ENCODE measurements at regions not wholly inside any gene's neighbourhood (a gene's known extent, or its start where the extent isn't known, plus 50 kb on each side); places are given as distances from the start of the nearest gene placed in this dataset.

DNA sequence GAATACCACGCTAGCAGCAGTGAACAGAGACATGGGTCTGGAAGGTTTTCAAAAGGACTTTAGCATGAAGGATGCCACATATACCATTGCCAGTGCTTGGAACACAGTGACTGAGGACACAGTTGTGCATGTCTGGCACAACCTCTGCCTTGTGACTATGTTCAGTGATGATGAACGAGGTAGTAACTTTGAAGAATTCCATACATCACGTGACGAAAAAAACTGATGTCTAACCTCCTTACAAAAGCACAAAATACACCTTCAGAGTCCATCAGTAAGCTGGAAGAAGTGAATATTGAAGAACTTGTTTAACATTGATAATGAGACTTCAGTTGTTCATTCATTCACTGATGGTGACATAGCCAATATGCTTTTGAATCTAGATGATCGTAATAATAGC lies 594.8 kb upstream of the GRM7 start:
- no peak overlapping the region for H3K4me3 ChIP-seq (ENCODE audit: low read length)
- no peak for DNase-seq (ENCODE audit: low read depth)
- TF ChIP-seq, protein P1, sequence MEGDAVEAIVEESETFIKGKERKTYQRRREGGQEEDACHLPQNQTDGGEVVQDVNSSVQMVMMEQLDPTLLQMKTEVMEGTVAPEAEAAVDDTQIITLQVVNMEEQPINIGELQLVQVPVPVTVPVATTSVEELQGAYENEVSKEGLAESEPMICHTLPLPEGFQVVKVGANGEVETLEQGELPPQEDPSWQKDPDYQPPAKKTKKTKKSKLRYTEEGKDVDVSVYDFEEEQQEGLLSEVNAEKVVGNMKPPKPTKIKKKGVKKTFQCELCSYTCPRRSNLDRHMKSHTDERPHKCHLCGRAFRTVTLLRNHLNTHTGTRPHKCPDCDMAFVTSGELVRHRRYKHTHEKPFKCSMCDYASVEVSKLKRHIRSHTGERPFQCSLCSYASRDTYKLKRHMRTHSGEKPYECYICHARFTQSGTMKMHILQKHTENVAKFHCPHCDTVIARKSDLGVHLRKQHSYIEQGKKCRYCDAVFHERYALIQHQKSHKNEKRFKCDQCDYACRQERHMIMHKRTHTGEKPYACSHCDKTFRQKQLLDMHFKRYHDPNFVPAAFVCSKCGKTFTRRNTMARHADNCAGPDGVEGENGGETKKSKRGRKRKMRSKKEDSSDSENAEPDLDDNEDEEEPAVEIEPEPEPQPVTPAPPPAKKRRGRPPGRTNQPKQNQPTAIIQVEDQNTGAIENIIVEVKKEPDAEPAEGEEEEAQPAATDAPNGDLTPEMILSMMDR (conservative IDR thresholded peaks at IDR 0.05; ENCODE audit: low read length): no peak

DNA sequence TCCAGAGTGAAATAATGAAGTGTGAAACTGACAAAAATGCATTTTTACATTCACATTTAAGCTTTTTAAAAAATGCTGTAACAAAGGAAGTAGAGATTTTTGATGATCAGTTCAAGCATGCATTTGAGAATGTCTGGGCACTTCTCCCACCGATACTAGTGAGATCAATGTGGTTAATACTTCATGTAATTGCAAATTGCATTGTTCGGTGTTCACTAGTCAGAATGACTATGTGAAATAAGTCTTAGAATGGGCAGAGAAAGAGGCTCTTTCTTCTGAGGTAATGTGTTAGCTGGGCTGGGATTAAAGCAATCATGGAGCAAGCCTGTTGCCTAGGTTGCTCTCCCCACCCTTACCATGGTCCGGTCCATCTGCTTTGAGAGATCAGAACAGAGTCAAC lies 587.0 kb upstream of the GRM7 start:
- no peak for DNase-seq (ENCODE audit: low read depth)
- TF ChIP-seq, protein P1 (conservative IDR thresholded peaks at IDR 0.05; ENCODE audit: low read length): no peak
- H3K4me3 ChIP-seq (ENCODE audit: low read length): no peak overlapping the region

DNA sequence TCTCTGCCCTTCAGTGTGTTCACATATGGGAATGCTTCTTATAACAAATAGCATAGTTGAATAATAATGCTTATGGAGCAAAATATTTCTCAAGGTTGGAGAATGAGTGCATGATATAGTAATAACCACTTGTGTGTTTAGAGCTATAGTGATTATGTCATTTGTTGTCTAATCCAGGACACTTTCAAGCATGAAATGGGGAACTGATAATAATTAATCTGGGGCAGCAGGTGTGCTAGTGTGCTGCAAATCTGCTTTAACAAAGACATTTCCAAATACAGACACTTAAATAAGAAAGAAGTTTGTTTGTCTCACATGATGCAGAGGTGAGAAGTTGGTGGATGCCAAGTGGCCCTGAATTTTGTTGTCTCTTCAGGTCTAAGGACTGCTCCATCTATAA lies 579.3 kb upstream of the GRM7 start:
- TF ChIP-seq, protein P1 (conservative IDR thresholded peaks at IDR 0.05; ENCODE audit: low read length): no peak
- no peak for DNase-seq (ENCODE audit: low read depth)
- no peak overlapping the region for H3K4me3 ChIP-seq (ENCODE audit: low read length)

DNA sequence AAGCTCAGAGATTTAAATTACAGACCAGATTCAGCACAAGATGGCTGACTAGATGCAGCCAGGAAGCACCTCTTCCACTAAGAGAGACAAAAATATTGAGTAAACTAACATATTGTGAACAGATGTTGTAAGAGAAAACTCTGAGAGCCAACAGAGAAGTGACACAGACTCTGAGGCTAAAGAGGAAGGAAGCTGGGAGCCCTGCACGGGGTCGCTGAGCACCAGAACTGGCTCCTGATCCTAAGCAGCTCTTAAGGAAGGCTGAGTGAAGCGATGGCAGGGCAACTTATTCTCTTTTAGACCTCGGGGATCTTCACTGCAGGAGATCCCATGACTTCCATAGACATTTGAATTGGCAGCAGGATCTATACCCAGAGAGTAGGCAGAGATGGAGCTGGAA lies 578.0 kb upstream of the GRM7 start:
- H3K4me3 ChIP-seq (ENCODE audit: low read length): no peak overlapping the region
- TF ChIP-seq, protein P1 (conservative IDR thresholded peaks at IDR 0.05; ENCODE audit: low read length): no peak
- DNase-seq (ENCODE audit: low read depth): no peak

DNA sequence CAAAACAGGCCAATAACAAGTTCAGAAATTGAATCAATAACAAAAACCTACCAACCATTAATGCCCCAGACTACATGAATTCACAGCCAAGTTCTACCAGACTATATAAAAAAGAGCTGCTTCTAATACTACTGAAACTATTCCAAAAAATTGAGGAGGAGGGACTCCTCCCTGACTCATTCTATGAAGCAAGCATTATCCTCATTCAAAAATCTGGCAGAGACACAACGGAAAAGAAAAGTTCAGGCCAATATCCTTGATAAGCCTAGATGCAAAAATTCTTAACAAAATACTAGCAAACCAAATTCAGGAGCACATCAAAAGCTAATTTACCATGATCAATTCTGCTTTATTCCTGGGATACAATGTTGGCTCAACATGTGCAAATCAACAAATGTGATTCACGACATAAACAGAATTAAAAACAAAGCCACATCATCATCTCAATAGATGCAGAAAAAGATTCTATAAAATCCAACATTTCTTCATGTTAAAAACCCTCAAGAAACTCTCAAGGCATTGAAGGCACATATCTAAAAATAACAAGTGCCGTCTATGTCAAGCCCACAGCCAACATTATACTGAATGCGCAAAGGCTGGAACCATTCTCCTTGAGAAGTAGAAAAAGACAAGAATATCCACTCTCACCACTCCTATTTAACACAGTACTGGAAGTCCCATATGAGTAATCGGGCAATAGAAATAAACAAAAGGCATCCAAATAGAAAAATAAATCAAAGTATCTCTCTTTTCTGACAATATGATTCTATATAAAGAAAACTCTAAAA lies 573.6 kb upstream of the GRM7 start:
- H3K4me3 ChIP-seq (ENCODE audit: low read length): no peak overlapping the region
- TF ChIP-seq, protein P1 (conservative IDR thresholded peaks at IDR 0.05; ENCODE audit: low read length): no peak
- DNase-seq (ENCODE audit: low read depth): no peak

DNA sequence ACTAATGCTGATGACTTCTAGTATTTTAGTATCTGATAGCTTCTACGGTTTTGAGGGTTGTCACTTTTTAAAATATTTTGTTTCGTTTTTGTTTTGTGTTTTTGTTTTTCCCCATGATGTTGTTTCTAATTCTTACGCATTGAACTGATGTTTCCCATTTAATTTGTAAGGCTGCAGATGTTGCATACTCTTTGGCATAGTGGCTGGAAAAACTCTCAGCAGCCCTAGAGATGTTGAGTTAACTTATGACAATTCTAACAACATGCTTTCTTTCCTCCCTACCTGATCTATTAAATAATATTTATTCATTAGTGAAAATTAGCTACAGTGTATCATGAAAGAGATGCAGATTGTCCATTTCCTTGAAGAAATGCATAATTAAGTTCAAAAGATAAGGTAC lies 559.3 kb upstream of the GRM7 start:
- H3K4me3 ChIP-seq (ENCODE audit: low read length): no peak overlapping the region
- no peak for DNase-seq (ENCODE audit: low read depth)
- TF ChIP-seq, protein P1 (conservative IDR thresholded peaks at IDR 0.05; ENCODE audit: low read length): no peak

DNA sequence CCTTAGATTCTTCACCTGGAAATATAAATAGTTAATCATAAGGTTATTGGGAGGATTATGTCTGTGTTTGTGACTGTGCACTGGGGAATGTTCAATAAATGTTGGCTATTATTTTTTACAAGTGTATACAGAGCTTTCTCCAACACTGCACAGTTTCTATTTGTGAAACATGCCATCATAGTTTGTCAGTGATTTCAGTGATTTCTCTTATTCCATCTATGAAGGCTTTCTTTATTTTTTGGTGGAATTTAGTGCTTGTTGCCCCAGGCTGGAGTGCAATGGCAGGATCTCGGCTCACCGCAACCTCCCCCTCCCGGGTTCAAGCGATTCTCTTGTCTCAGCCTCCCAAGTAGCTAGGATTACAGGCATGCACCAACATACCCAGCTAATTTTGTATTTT lies 545.0 kb upstream of the GRM7 start:
- DNase-seq (ENCODE audit: low read depth): no peak

More for the DNA sequence above, 545.0 kb upstream of the GRM7 start:
- TF ChIP-seq, protein P1 (conservative IDR thresholded peaks at IDR 0.05; ENCODE audit: low read length): no peak
- H3K4me3 ChIP-seq (ENCODE audit: low read length): no peak overlapping the region

Data from AG10803 (cell line).